ENCODE measurements at regions not wholly inside any gene's neighbourhood (a gene's known extent, or its start where the extent isn't known, plus 50 kb on each side); places are given as distances from the start of the nearest gene placed in this dataset.

DNA sequence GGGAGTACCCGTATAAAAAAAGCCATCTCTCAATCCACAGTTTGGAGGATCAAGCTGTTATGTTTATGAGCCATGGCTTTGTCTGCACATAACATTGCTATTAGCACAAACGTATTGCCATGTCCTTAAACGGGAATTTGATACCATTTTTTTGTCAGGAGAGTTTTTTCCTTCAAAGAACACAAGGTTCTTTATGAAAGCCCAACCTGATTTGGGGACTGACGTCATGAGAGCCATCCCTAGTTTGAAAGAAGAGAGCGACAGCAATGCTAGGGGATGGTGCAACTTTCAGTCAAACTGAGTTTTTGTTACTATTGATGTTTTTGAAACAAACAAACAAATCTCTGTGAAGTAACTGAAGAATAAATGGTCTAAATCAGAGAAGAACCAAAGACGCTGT is 376.6 kb downstream of the EIPR1 start:
- BruUV-seq (replicated peaks), result no TSS peak
- CTCF ChIA-PET, result no interaction called here
- H3K9me2 ChIP-seq (ENCODE audit: insufficient read depth), result no peaks in the 10 kb centered on the region

More for the DNA sequence above, 376.6 kb downstream of the EIPR1 start:
- no peak overlapping the region for H3K4me3 ChIP-seq (replicated peaks in 1 of 2; ENCODE audit: low read depth in 1 of 2, low read length in 2 of 2)
- no peak overlapping the region for H3K9ac ChIP-seq (ENCODE audit: low read length)
- intact Hi-C loops (cut with micrococcal nuclease), result no loop called here
- no peaks in the 10 kb centered on the region for H3K9me3 ChIP-seq (ENCODE audit: control insufficient read depth in 1 of 2, insufficient read depth in 1 of 2, low read depth in 1 of 2, low read length in 2 of 2)
- H4K20me1 ChIP-seq (ENCODE audit: insufficient read depth), result no peaks in the 10 kb centered on the region
- ChIA-PET POLR2A (no interaction called here), RAD21 (ENCODE audit: low non-redundant PET in 1 of 2, low total read pairs in 2 of 2, uncharacterized antibody in 2 of 2, unreplicated experiment in 2 of 2) (no interaction called here)
- no peak overlapping the region for H2AFZ ChIP-seq (ENCODE audit: low read depth, low read length, poor library complexity, severe bottlenecking)
- no peak for ATAC-seq
- H3K79me2 ChIP-seq (ENCODE audit: insufficient read depth, low read length), result no peaks in the 10 kb centered on the region
- no peak for DNase-seq (ENCODE audit: low read depth, low spot score)
- peaks cover 21% of the 10 kb centered on the region; the same call in 1 of the 2 replicates for H3K27me3 ChIP-seq (ENCODE audit: insufficient read depth, low read length)
- H3K4me1 ChIP-seq (ENCODE audit: control insufficient read depth in 1 of 2, insufficient read depth in 2 of 2, low read length in 2 of 2), result no peaks in the 10 kb centered on the region
- no peak overlapping the region for H3K4me2 ChIP-seq (ENCODE audit: low read length)
- no peak for TF ChIP-seq ZNF274 (IDR thresholded peaks at IDR 0.05; ENCODE audit: low read depth, low read length)
- no peak for TF ChIP-seq EZH2 (IDR thresholded peaks at IDR 0.05)
- TF ChIP-seq RAD21 (IDR thresholded peaks at IDR 0.05; ENCODE audit: low read depth), result no peak
- no peak for TF ChIP-seq JUND (IDR thresholded peaks at IDR 0.05)
- TF ChIP-seq TCF7L2 (IDR thresholded peaks at IDR 0.05; ENCODE audit: borderline replicate concordance, extremely low read depth, insufficient read depth, insufficient read length), result no peak
- TF ChIP-seq EGR1 (IDR thresholded peaks at IDR 0.05; ENCODE audit: low read depth), result no peak
- no peak for TF ChIP-seq EZH2phosphoT487 (IDR thresholded peaks at IDR 0.05; ENCODE audit: borderline replicate concordance)
- no peak for TF ChIP-seq SRF (IDR thresholded peaks at IDR 0.05; ENCODE audit: low read depth)
- no peak for TF ChIP-seq CEBPB (IDR thresholded peaks at IDR 0.05; ENCODE audit: low read depth)
- TF ChIP-seq, protein P1, sequence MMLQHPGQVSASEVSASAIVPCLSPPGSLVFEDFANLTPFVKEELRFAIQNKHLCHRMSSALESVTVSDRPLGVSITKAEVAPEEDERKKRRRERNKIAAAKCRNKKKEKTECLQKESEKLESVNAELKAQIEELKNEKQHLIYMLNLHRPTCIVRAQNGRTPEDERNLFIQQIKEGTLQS (IDR thresholded peaks at IDR 0.05), result no peak
- TF ChIP-seq, protein P2, sequence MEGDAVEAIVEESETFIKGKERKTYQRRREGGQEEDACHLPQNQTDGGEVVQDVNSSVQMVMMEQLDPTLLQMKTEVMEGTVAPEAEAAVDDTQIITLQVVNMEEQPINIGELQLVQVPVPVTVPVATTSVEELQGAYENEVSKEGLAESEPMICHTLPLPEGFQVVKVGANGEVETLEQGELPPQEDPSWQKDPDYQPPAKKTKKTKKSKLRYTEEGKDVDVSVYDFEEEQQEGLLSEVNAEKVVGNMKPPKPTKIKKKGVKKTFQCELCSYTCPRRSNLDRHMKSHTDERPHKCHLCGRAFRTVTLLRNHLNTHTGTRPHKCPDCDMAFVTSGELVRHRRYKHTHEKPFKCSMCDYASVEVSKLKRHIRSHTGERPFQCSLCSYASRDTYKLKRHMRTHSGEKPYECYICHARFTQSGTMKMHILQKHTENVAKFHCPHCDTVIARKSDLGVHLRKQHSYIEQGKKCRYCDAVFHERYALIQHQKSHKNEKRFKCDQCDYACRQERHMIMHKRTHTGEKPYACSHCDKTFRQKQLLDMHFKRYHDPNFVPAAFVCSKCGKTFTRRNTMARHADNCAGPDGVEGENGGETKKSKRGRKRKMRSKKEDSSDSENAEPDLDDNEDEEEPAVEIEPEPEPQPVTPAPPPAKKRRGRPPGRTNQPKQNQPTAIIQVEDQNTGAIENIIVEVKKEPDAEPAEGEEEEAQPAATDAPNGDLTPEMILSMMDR (IDR thresholded peaks at IDR 0.05 in 2 of 3, conservative IDR thresholded peaks at IDR 0.05 in 1 of 3; ENCODE audit: borderline replicate concordance in 1 of 3, insufficient read depth in 1 of 3, low read depth in 2 of 3, low read length in 2 of 3), result no peak
- no peak for TF ChIP-seq SIN3A (IDR thresholded peaks at IDR 0.05; ENCODE audit: low read depth)
- no peak for TF ChIP-seq ELF1 (IDR thresholded peaks at IDR 0.05; ENCODE audit: borderline replicate concordance, low read depth)
- no peak for TF ChIP-seq POLR2A (IDR thresholded peaks at IDR 0.05; ENCODE audit: borderline replicate concordance, extremely low read depth, insufficient read depth, insufficient read length)
- TF ChIP-seq FOSL1 (IDR thresholded peaks at IDR 0.05; ENCODE audit: low read depth), result no peak
- TF ChIP-seq YY1 (IDR thresholded peaks at IDR 0.05; ENCODE audit: extremely low read depth, insufficient replicate concordance, low read depth, low read length), result no peak
- TF ChIP-seq, protein P3, sequence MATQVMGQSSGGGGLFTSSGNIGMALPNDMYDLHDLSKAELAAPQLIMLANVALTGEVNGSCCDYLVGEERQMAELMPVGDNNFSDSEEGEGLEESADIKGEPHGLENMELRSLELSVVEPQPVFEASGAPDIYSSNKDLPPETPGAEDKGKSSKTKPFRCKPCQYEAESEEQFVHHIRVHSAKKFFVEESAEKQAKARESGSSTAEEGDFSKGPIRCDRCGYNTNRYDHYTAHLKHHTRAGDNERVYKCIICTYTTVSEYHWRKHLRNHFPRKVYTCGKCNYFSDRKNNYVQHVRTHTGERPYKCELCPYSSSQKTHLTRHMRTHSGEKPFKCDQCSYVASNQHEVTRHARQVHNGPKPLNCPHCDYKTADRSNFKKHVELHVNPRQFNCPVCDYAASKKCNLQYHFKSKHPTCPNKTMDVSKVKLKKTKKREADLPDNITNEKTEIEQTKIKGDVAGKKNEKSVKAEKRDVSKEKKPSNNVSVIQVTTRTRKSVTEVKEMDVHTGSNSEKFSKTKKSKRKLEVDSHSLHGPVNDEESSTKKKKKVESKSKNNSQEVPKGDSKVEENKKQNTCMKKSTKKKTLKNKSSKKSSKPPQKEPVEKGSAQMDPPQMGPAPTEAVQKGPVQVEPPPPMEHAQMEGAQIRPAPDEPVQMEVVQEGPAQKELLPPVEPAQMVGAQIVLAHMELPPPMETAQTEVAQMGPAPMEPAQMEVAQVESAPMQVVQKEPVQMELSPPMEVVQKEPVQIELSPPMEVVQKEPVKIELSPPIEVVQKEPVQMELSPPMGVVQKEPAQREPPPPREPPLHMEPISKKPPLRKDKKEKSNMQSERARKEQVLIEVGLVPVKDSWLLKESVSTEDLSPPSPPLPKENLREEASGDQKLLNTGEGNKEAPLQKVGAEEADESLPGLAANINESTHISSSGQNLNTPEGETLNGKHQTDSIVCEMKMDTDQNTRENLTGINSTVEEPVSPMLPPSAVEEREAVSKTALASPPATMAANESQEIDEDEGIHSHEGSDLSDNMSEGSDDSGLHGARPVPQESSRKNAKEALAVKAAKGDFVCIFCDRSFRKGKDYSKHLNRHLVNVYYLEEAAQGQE (IDR thresholded peaks at IDR 0.05; ENCODE audit: low read depth), result no peak
- no peak overlapping the region for H3K27ac ChIP-seq (ENCODE audit: low read depth, low read length)
- H3K36me3 ChIP-seq (ENCODE audit: control insufficient read depth in 1 of 2, insufficient read depth in 2 of 2, low read length in 2 of 2), result no peaks in the 10 kb centered on the region

All from HCT116 (cell line).